ENCODE measurements at regions not wholly inside any gene's neighbourhood (a gene's known extent, or its start where the extent isn't known, plus 50 kb on each side); places are given as distances from the start of the nearest gene placed in this dataset.

DNA sequence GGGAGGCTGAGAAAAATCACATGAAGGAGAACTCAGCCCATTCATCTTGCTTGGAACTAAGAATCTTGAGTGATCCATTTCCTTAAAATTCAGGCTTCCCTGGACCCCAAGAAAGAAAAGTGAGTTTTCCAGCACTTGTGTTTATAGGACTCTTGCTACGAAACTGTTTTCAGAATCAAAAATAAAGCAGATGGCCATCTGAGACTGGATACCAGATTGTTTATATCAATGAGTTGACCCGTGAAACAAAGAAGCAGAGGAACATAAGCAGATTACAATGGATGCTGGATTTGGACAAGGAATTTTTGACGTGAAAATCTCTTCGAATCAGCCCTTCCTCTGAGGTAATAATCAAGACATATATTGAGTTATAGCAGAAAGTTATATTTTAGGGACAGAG, 223.2 kb downstream of the SYK start:
- TF ChIP-seq YY1 (IDR thresholded peaks at IDR 0.05; ENCODE audit: low read depth, low read length) (no peak), SRF (IDR thresholded peaks at IDR 0.05; ENCODE audit: low read depth, low read length) (no peak), SP4 (IDR thresholded peaks at IDR 0.05; ENCODE audit: low read length) (no peak), RNF2 (IDR thresholded peaks at IDR 0.05; ENCODE audit: borderline replicate concordance, low read depth, low read length, missing control alignments, poor library complexity, severe bottlenecking) (no peak), HDAC2 (IDR thresholded peaks at IDR 0.05; ENCODE audit: borderline replicate concordance in 1 of 2, low read depth in 2 of 2, low read length in 2 of 2) (no peak), CHD1 (IDR thresholded peaks at IDR 0.05; ENCODE audit: low read depth, low read length) (no peak), NRF1 (IDR thresholded peaks at IDR 0.05; ENCODE audit: low read depth, low read length) (no peak), POLR2AphosphoS5 (IDR thresholded peaks at IDR 0.05; ENCODE audit: low read depth, low read length) (no peak), EP300 (IDR thresholded peaks at IDR 0.05; ENCODE audit: borderline replicate concordance in 1 of 2, low read depth in 2 of 2, low read length in 2 of 2) (no peak), EZH2 (IDR thresholded peaks at IDR 0.05; ENCODE audit: low read depth, low read length, severe bottlenecking) (no peak)
- TF ChIP-seq, protein P1, sequence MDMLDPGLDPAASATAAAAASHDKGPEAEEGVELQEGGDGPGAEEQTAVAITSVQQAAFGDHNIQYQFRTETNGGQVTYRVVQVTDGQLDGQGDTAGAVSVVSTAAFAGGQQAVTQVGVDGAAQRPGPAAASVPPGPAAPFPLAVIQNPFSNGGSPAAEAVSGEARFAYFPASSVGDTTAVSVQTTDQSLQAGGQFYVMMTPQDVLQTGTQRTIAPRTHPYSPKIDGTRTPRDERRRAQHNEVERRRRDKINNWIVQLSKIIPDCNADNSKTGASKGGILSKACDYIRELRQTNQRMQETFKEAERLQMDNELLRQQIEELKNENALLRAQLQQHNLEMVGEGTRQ (IDR thresholded peaks at IDR 0.05; ENCODE audit: low read length) = no peak
- Histone ChIP-seq H3K14ac (ENCODE audit: insufficient read length) (no peak overlapping the region), H3K23ac (ENCODE audit: insufficient read length) (no peak overlapping the region), H2AK5ac (ENCODE audit: low read depth, low read length) (no peak overlapping the region), H4K91ac (replicated peaks; ENCODE audit: insufficient read length, low read length) (no peak overlapping the region), H3K36me3 (ENCODE audit: control insufficient read depth in 2 of 4, insufficient read depth in 4 of 4, low read length in 3 of 4) (no peaks in the 10 kb centered on the region), H4K5ac (ENCODE audit: insufficient read length, low read depth, low read length) (no peak overlapping the region), H3K4me3 (ENCODE audit: extremely low read depth in 1 of 4, insufficient read depth in 2 of 4, low read depth in 3 of 4, low read length in 4 of 4) (no peak overlapping the region), H3K9ac (replicated peaks in 1 of 4; ENCODE audit: extremely low read depth in 1 of 4, low read depth in 3 of 4, low read length in 3 of 4) (no peak overlapping the region), H3K27me3 (replicated peaks in 1 of 4; ENCODE audit: control insufficient read depth in 3 of 4, extremely low read depth in 1 of 4, insufficient read depth in 3 of 4, low read length in 3 of 4) (no peaks in the 10 kb centered on the region), H2BK120ac (replicated peaks; ENCODE audit: low read depth, low read length) (no peak overlapping the region), H3K27ac (ENCODE audit: low read depth, low read length) (no peak overlapping the region), H3K4me1 (replicated peaks in 1 of 4; ENCODE audit: control insufficient read depth in 3 of 4, insufficient read depth in 4 of 4, low read length in 3 of 4) (no peaks in the 10 kb centered on the region), H2BK15ac (ENCODE audit: low read length) (no peak overlapping the region), H3K79me2 (ENCODE audit: control insufficient read depth in 1 of 2, insufficient read depth in 2 of 2, low read length in 2 of 2) (no peaks in the 10 kb centered on the region), H3K79me1 (ENCODE audit: low read depth, low read length) (no peaks in the 10 kb centered on the region), H2BK12ac (ENCODE audit: low read depth, low read length) (no peak overlapping the region), H3K9me3 (ENCODE audit: insufficient read depth in 2 of 2, low read depth in 1 of 2, low read length in 1 of 2) (no peaks in the 10 kb centered on the region), H4K20me1 (replicated peaks in 1 of 2; ENCODE audit: control insufficient read depth in 1 of 2, insufficient read depth in 2 of 2, low read length in 2 of 2) (no peaks in the 10 kb centered on the region), H2BK20ac (ENCODE audit: low read length) (no peak overlapping the region), H3K4ac (replicated peaks; ENCODE audit: insufficient read length, low read depth, low read length) (no peak overlapping the region), H2BK5ac (ENCODE audit: low read depth, low read length) (no peak overlapping the region), H2AFZ (ENCODE audit: low read length) (no peak overlapping the region), H3K23me2 (ENCODE audit: low read depth, low read length) (no peaks in the 10 kb centered on the region), H3K56ac (replicated peaks; ENCODE audit: insufficient read length, low read depth, low read length) (no peak overlapping the region), H3K18ac (ENCODE audit: extremely low read depth, low read length) (no peak overlapping the region), H4K8ac (ENCODE audit: extremely low read depth, insufficient read depth, low read length) (no peak overlapping the region), H3K4me2 (ENCODE audit: insufficient read depth in 1 of 2, low read depth in 2 of 2, low read length in 2 of 2) (no peak overlapping the region)
- 89% methylated on average over 4 of the region's 4 CpGs; no CpG with 5 or more reads in 1 of the 2 experiments for WGBS, 2 experiments (ENCODE audit: extremely low coverage in 1 of 2, insufficient coverage in 1 of 2, insufficient read length in 1 of 2, insufficient replicate concordance in 2 of 2, low coverage in 1 of 2, low lambda C conversion rate in 2 of 2, missing lambda C conversion rate in 1 of 2)
- FAIRE-seq (no peak), DNase-seq (ENCODE audit: low read depth in 1 of 2, low spot score in 2 of 2) (no peak)
- POLR2A ChIA-PET (ENCODE audit: partially characterized antibody) = no interaction called here
- CTCF ChIA-PET (ENCODE audit: partially characterized antibody) = interaction anchor here (2.3 kb wide), 1 partner anchor 10 kb away, joined by 6 read pairs; no protein-coding TSS in a partner anchor
